ENCODE measurements at regions not wholly inside any gene's neighbourhood (a gene's known extent, or its start where the extent isn't known, plus 50 kb on each side); places are given as distances from the start of the nearest gene placed in this dataset.

DNA sequence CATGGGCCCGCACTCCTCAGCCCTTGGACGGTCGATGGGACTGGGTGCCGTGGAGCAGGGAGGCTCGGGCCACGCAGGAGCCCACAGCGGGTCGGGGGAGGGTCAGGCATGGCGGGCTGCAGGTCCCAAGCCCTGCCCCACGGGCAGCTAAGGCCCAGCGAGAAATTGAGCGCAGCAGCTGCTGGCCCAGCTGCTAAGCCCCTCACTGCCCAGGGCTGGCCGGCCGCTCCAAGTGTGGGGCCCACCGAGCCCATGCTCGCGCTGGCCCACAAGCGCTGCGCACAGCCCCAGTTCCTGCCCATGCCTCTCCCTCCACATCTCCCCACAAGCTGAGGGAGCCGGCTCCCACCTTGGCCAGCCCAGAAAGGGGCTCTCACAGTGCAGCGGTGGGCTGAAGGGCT, 259.4 kb downstream of the VGLL3 start:
- H3K27me3 ChIP-seq (ENCODE audit: control insufficient read depth in 3 of 3, insufficient read depth in 3 of 3, low read length in 3 of 3), result no peaks in the 10 kb centered on the region
- FAIRE-seq (no peak), DNase-seq (no peak)
- no peaks in the 10 kb centered on the region for H3K4me1 ChIP-seq (ENCODE audit: control insufficient read depth in 3 of 3, insufficient read depth in 2 of 3, low read depth in 1 of 3, low read length in 2 of 3)
- no peak overlapping the region for H3K4me3 ChIP-seq (ENCODE audit: low read depth in 1 of 3, low read length in 3 of 3)
- 90 to 95% (median 93%) methylated on average over 21 of the region's 21 CpGs for WGBS, 3 donors
- H3K36me3 ChIP-seq (ENCODE audit: control insufficient read depth in 3 of 3, insufficient read depth in 2 of 3, low read depth in 1 of 3, low read length in 3 of 3), result no peaks in the 10 kb centered on the region
- H3K9me3 ChIP-seq (ENCODE audit: control insufficient read depth in 2 of 2, insufficient read depth in 1 of 2, low read depth in 1 of 2, low read length in 1 of 2), result peaks cover 1 to 2% of the 10 kb centered on the region in 2 donors
- no peak overlapping the region for H3K27ac ChIP-seq (ENCODE audit: low read depth in 1 of 3, low read length in 2 of 3)

DNA sequence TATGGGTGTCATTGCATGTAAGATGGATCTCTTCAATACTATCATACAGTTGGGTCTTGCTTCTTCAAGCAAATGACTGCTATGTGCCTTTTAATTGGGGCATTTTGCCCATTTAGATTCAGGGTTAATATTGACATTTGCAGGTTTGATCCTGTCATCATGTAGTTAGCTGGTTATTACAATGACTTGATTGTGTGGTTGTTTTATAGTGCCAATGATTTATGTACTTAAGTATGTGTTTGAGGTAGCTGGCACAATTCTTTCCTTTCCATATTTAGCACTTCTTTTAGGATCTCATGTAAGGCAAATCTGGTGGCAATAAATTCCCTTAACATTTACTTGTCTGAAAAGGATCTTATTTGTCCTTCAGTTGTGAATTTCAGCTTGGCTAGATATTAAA, 267.5 kb downstream of the VGLL3 start:
- Histone ChIP-seq H3K4me3 (ENCODE audit: low read depth in 1 of 3, low read length in 3 of 3) (no peak overlapping the region), H3K27ac (ENCODE audit: low read depth in 1 of 3, low read length in 2 of 3) (no peak overlapping the region), H3K36me3 (ENCODE audit: control insufficient read depth in 3 of 3, insufficient read depth in 2 of 3, low read depth in 1 of 3, low read length in 3 of 3) (no peaks in the 10 kb centered on the region), H3K27me3 (ENCODE audit: control insufficient read depth in 3 of 3, insufficient read depth in 3 of 3, low read length in 3 of 3) (no peaks in the 10 kb centered on the region), H3K9me3 (ENCODE audit: control insufficient read depth in 2 of 2, insufficient read depth in 1 of 2, low read depth in 1 of 2, low read length in 1 of 2) (no peaks in the 10 kb centered on the region), H3K4me1 (ENCODE audit: control insufficient read depth in 3 of 3, insufficient read depth in 2 of 3, low read depth in 1 of 3, low read length in 2 of 3) (no peaks in the 10 kb centered on the region)
- DNase-seq (no peak), FAIRE-seq (no peak)

DNA sequence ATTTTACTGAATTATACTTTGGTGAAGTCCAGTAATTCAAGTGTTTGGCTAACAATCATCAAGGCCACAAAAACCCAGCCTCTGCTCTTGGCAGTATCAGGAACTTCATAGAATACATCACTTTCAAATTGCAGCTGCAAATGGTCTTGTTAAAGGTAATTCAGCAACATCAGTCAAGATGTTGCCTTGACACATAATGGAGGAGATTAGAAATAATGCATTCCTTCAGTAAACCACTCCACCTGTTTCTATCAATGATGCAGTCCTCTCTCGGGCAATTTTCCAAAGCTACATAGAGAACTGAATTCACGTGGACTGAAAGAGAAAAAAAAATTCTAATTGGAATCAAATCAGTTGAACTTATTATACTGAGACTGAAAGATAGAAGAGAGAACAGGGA, 279.3 kb downstream of the VGLL3 start:
- Histone ChIP-seq H3K4me1 (ENCODE audit: control insufficient read depth in 3 of 3, insufficient read depth in 2 of 3, low read depth in 1 of 3, low read length in 2 of 3) (no peaks in the 10 kb centered on the region), H3K4me3 (ENCODE audit: low read depth in 1 of 3, low read length in 3 of 3) (no peak overlapping the region), H3K27me3 (ENCODE audit: control insufficient read depth in 3 of 3, insufficient read depth in 3 of 3, low read length in 3 of 3) (no peaks in the 10 kb centered on the region), H3K9me3 (ENCODE audit: control insufficient read depth in 2 of 2, insufficient read depth in 1 of 2, low read depth in 1 of 2, low read length in 1 of 2) (peaks cover 0 to 4% of the 10 kb centered on the region in 2 donors), H3K36me3 (ENCODE audit: control insufficient read depth in 3 of 3, insufficient read depth in 2 of 3, low read depth in 1 of 3, low read length in 3 of 3) (no peaks in the 10 kb centered on the region), H3K27ac (ENCODE audit: low read depth in 1 of 3, low read length in 2 of 3) (no peak overlapping the region)
- DNase-seq, result no peak
- no peak for FAIRE-seq
- WGBS, 3 donors, result 63 to 72% (median 64%) methylated on average over 2 of the region's 2 CpGs

DNA sequence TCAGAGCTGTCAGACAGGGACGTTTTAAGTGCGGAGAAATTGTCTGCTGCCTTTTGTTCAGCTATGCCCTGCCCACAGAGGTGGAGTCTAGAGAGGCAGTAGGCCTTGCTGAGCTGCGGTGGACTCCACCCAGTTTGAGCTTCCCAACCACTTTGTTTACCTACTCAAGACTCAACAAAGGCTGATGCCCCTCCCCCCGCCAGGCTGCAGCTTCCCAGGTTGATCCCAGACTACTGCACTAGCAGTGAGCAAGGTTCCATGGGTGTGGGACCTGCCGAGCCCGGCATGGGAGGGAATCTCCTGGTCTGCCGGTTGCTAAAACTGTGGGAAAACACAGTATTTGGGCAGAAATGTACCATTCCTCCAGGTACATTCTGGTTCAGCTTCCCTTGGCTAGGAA, 282.1 kb downstream of the VGLL3 start:
- no peak for FAIRE-seq
- Histone ChIP-seq H3K27me3 (ENCODE audit: control insufficient read depth in 3 of 3, insufficient read depth in 3 of 3, low read length in 3 of 3) (no peaks in the 10 kb centered on the region), H3K27ac (ENCODE audit: low read depth in 1 of 3, low read length in 2 of 3) (no peak overlapping the region), H3K4me3 (ENCODE audit: low read depth in 1 of 3, low read length in 3 of 3) (no peak overlapping the region), H3K9me3 (ENCODE audit: control insufficient read depth in 2 of 2, insufficient read depth in 1 of 2, low read depth in 1 of 2, low read length in 1 of 2) (peaks cover 0 to 4% of the 10 kb centered on the region in 2 donors), H3K4me1 (ENCODE audit: control insufficient read depth in 3 of 3, insufficient read depth in 2 of 3, low read depth in 1 of 3, low read length in 2 of 3) (no peaks in the 10 kb centered on the region), H3K36me3 (ENCODE audit: control insufficient read depth in 3 of 3, insufficient read depth in 2 of 3, low read depth in 1 of 3, low read length in 3 of 3) (no peaks in the 10 kb centered on the region)
- WGBS, 3 donors, result 76 to 89% (median 79%) methylated on average over 7 of the region's 7 CpGs
- DNase-seq, result no peak

DNA sequence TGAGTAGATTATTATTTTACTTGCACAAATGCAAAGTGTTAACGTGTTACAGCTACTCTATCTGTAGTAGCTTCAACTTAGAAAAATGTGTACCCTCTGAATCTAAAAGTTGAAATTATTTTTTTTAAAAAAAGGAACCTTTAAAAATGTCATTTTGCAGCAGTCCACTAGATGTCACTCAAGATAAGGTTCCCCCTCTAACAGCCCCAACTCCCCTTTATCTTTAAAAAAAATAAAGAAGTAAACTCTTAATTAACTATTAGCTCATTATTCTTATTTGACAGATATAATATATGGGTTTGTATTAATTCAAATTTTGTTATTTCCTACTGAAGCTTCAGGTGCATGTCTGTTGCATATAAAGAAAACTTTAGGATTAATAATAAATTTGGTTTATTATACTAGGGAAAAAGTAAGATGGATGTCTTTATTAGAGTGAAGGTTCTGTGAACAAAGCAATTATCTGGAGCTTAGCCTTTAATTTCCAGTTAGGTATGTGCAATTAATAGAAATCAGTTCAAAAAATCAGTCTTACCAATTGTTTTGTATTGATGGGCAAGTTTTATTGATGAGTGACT, 288.5 kb downstream of the VGLL3 start:
- no peaks in the 10 kb centered on the region for H3K36me3 ChIP-seq (ENCODE audit: control insufficient read depth in 3 of 3, insufficient read depth in 2 of 3, low read depth in 1 of 3, low read length in 3 of 3)
- FAIRE-seq (no peak), DNase-seq (no peak)
- H3K27me3 ChIP-seq (ENCODE audit: control insufficient read depth in 3 of 3, insufficient read depth in 3 of 3, low read length in 3 of 3), result no peaks in the 10 kb centered on the region
- no peak overlapping the region for H3K27ac ChIP-seq (ENCODE audit: low read depth in 1 of 3, low read length in 2 of 3)
- WGBS, 3 donors, result 13 to 18% (median 16%) methylated on average over 1 of the region's 1 CpG
- H3K4me3 ChIP-seq (ENCODE audit: low read depth in 1 of 3, low read length in 3 of 3), result no peak overlapping the region
- H3K9me3 ChIP-seq (ENCODE audit: control insufficient read depth in 2 of 2, insufficient read depth in 1 of 2, low read depth in 1 of 2, low read length in 1 of 2), result no peaks in the 10 kb centered on the region
- H3K4me1 ChIP-seq (ENCODE audit: control insufficient read depth in 3 of 3, insufficient read depth in 2 of 3, low read depth in 1 of 3, low read length in 2 of 3), result no peaks in the 10 kb centered on the region

DNA sequence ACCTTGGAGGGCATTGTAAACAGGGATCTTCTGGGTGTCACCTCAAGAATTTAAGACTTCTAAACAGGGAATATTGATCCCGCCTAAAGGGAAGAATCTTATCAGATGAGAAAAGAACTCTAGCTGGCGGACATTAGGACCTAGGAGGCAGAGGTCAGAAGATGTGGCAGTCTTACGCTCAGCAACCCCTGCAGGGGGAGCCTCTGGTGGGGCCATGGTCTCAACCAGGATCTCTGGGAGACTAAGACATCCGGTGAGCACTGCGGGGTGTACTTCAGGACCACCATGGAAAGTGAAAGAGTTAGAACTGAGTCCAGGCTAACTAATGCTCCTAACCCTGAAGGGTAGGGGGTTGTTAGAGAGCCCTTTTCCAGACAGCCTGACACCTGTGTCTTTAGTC, 295.2 kb downstream of the VGLL3 start:
- Histone ChIP-seq H3K9me3 (ENCODE audit: control insufficient read depth in 2 of 2, insufficient read depth in 1 of 2, low read depth in 1 of 2, low read length in 1 of 2) (no peaks in the 10 kb centered on the region), H3K4me3 (ENCODE audit: low read depth in 1 of 3, low read length in 3 of 3) (no peak overlapping the region), H3K36me3 (ENCODE audit: control insufficient read depth in 3 of 3, insufficient read depth in 2 of 3, low read depth in 1 of 3, low read length in 3 of 3) (no peaks in the 10 kb centered on the region), H3K27ac (ENCODE audit: low read depth in 1 of 3, low read length in 2 of 3) (no peak overlapping the region), H3K27me3 (ENCODE audit: control insufficient read depth in 3 of 3, insufficient read depth in 3 of 3, low read length in 3 of 3) (no peaks in the 10 kb centered on the region), H3K4me1 (ENCODE audit: control insufficient read depth in 3 of 3, insufficient read depth in 2 of 3, low read depth in 1 of 3, low read length in 2 of 3) (no peaks in the 10 kb centered on the region)
- DNase-seq, result no peak
- FAIRE-seq, result no peak
- 75 to 83% (median 78%) methylated on average over 5 of the region's 5 CpGs for WGBS, 3 donors

DNA sequence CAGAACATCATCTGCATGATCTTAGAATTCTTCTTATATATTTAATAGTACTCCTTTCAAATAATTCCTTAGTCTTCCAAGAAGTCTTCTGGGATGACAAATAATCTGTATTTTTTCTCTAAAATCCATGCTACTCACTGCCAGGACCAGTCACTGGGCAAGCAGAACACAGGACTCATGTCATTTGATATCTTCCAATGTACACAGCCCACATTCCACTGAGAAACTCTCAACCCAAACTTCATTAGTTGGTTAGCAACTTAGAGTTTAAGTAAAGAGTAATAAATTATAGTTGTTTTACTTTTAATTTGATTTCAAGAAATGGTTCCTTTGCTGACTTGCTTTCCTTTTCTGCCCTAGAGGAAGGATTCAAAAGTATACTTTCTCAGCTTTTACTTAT, 317.0 kb downstream of the VGLL3 start:
- Histone ChIP-seq H3K36me3 (ENCODE audit: control insufficient read depth in 3 of 3, insufficient read depth in 2 of 3, low read depth in 1 of 3, low read length in 3 of 3) (no peaks in the 10 kb centered on the region), H3K9me3 (ENCODE audit: control insufficient read depth in 2 of 2, insufficient read depth in 1 of 2, low read depth in 1 of 2, low read length in 1 of 2) (peaks cover 0 to 3% of the 10 kb centered on the region in 2 donors), H3K27ac (ENCODE audit: low read depth in 1 of 3, low read length in 2 of 3) (no peak overlapping the region), H3K27me3 (ENCODE audit: control insufficient read depth in 3 of 3, insufficient read depth in 3 of 3, low read length in 3 of 3) (no peaks in the 10 kb centered on the region), H3K4me1 (ENCODE audit: control insufficient read depth in 3 of 3, insufficient read depth in 2 of 3, low read depth in 1 of 3, low read length in 2 of 3) (no peaks in the 10 kb centered on the region), H3K4me3 (ENCODE audit: low read depth in 1 of 3, low read length in 3 of 3) (no peak overlapping the region)
- FAIRE-seq (no peak), DNase-seq (no peak)

DNA sequence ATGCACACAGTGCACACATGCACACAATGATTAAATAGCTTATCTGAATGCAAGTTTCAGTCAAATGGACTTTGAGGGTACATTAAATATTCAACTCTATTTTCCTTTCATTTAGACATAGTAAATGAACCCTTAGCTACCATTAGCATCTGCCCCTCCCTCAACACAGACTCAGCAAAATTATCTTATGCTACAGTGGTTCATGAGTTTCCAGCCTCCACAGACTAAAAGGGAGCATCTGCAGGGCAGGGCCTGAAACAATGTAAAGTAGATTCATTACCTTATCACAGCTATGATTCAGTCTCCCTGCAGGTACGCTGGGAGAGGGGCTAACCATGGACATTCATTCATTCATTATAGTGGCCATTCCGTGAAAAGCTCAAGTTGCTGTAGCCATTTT, 329.1 kb downstream of the VGLL3 start:
- no peak overlapping the region for H3K27ac ChIP-seq (ENCODE audit: low read depth in 1 of 3, low read length in 2 of 3)
- no peaks in the 10 kb centered on the region for H3K36me3 ChIP-seq (ENCODE audit: control insufficient read depth in 3 of 3, insufficient read depth in 2 of 3, low read depth in 1 of 3, low read length in 3 of 3)
- FAIRE-seq, result no peak
- H3K9me3 ChIP-seq (ENCODE audit: control insufficient read depth in 2 of 2, insufficient read depth in 1 of 2, low read depth in 1 of 2, low read length in 1 of 2), result no peaks in the 10 kb centered on the region
- no peaks in the 10 kb centered on the region for H3K4me1 ChIP-seq (ENCODE audit: control insufficient read depth in 3 of 3, insufficient read depth in 2 of 3, low read depth in 1 of 3, low read length in 2 of 3)
- H3K27me3 ChIP-seq (ENCODE audit: control insufficient read depth in 3 of 3, insufficient read depth in 3 of 3, low read length in 3 of 3), result no peaks in the 10 kb centered on the region
- DNase-seq, result no peak
- WGBS, 3 donors, result 75 to 83% (median 78%) methylated on average over 2 of the region's 2 CpGs
- H3K4me3 ChIP-seq (ENCODE audit: low read depth in 1 of 3, low read length in 3 of 3), result no peak overlapping the region

DNA sequence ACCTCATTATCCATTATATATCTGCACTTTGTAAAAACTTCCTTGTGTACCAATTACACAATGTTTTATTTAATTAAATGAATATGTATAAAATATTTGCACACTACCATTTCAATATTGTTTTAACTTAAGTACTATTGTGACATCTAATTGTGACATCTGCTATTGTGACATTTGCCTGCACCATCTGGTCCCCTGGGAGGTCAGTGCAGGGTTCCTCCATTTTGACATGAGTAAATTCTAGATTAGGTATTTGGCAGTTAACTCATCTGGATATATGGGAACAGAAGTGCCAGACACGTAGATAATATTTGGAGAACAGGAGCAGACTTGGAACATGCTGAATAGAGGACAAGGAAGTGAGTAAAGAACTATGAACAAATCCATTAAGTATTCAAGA, 332.1 kb downstream of the VGLL3 start:
- 43 to 61% (median 55%) methylated on average over 1 of the region's 1 CpG for WGBS, 3 donors
- no peaks in the 10 kb centered on the region for H3K27me3 ChIP-seq (ENCODE audit: control insufficient read depth in 3 of 3, insufficient read depth in 3 of 3, low read length in 3 of 3)
- no peaks in the 10 kb centered on the region for H3K36me3 ChIP-seq (ENCODE audit: control insufficient read depth in 3 of 3, insufficient read depth in 2 of 3, low read depth in 1 of 3, low read length in 3 of 3)
- H3K27ac ChIP-seq (ENCODE audit: low read depth in 1 of 3, low read length in 2 of 3), result no peak overlapping the region
- FAIRE-seq (no peak), DNase-seq (no peak)
- no peaks in the 10 kb centered on the region for H3K9me3 ChIP-seq (ENCODE audit: control insufficient read depth in 2 of 2, insufficient read depth in 1 of 2, low read depth in 1 of 2, low read length in 1 of 2)
- no peak overlapping the region for H3K4me3 ChIP-seq (ENCODE audit: low read depth in 1 of 3, low read length in 3 of 3)
- no peaks in the 10 kb centered on the region for H3K4me1 ChIP-seq (ENCODE audit: control insufficient read depth in 3 of 3, insufficient read depth in 2 of 3, low read depth in 1 of 3, low read length in 2 of 3)
